CD14-positive monocyte (primary cell): ENCODE measurements at regions not wholly inside any gene's neighbourhood (a gene's known extent, or its start where the extent isn't known, plus 50 kb on each side); places are given as distances from the start of the nearest gene placed in this dataset.

ENCODE experiments used
- DNase-seq, 3 donors: peaks; one replicate each; pipeline ENCODE4 v3.0.0-alpha.2; 2011 to 2022
- H2AFZ ChIP-seq: 2 replicates; pipeline ENCODE4 v1.6.0; 2012; ENCODE audit warnings: mild to moderate bottlenecking, low read depth, low read length, inconsistent platforms; ENCODE audit not compliant: insufficient read depth, poor library complexity, severe bottlenecking
- H3K27ac ChIP-seq, 2 donors: 1 replicate in 1 of 2; 2 replicates in 1 of 2; pipeline ENCODE4 v1.5.1; 2012 to 2013; ENCODE audit warnings: low read length in 2 of 2, control low read depth in 1 of 2, inconsistent platforms in 1 of 2, low read depth in 1 of 2, mild to moderate bottlenecking in 1 of 2
- H3K27me3 ChIP-seq, 2 donors: one replicate each; pipeline versions ENCODE4 v1.6.0 to v1.6.1; 2011 to 2013; ENCODE audit warnings: low read length in 2 of 2; ENCODE audit not compliant: control insufficient read depth in 2 of 2, insufficient read depth in 2 of 2
- H3K36me3 ChIP-seq, 2 donors: replicated peaks in 1 of 2; 1 replicate in 1 of 2; 2 replicates in 1 of 2; pipeline versions ENCODE4 v1.5.1 to v1.6.1; 2012 to 2013; ENCODE audit warnings: low read length in 2 of 2, control low read depth in 1 of 2, inconsistent platforms in 1 of 2, mild to moderate bottlenecking in 1 of 2; ENCODE audit not compliant: insufficient read depth in 2 of 2, control insufficient read depth in 1 of 2
- H3K4me1 ChIP-seq, 2 donors: 1 replicate in 1 of 2; 2 replicates in 1 of 2; pipeline versions ENCODE4 v1.5.1 to v1.6.1; 2012 to 2013; ENCODE audit warnings: low read length in 2 of 2, control low read depth in 1 of 2, inconsistent platforms in 1 of 2, mild to moderate bottlenecking in 1 of 2, moderate library complexity in 1 of 2; ENCODE audit not compliant: insufficient read depth in 2 of 2, control insufficient read depth in 1 of 2
- H3K4me2 ChIP-seq: replicated peaks from 2 replicates; pipeline ENCODE3; 2012; ENCODE audit warnings: low read length, moderate library complexity, mild to moderate bottlenecking; ENCODE audit not compliant: poor library complexity, severe bottlenecking; ENCODE audit errors: extremely low read depth
- H3K4me3 ChIP-seq, 3 experiments: fragments of 200-600 bp in 1 of 3; sonication (generic) in 1 of 3; replicated peaks in 1 of 3; 1 replicate in 2 of 3; 2 replicates in 1 of 3; pipeline ENCODE4 v1.5.1; 2011 to 2013; ENCODE audit warnings: low read length in 3 of 3, mild to moderate bottlenecking in 3 of 3, control low read depth in 2 of 3, low read depth in 2 of 3, inconsistent platforms in 1 of 3, moderate library complexity in 1 of 3
- H3K79me2 ChIP-seq: 2 replicates; pipeline ENCODE4 v1.6.0; 2012; ENCODE audit warnings: mild to moderate bottlenecking, control low read depth, inconsistent platforms, low read length, moderate library complexity; ENCODE audit not compliant: insufficient read depth
- H3K9ac ChIP-seq: 2 replicates; pipeline ENCODE4 v1.6.0; 2017; ENCODE audit warnings: low read length, mild to moderate bottlenecking; ENCODE audit not compliant: insufficient read depth, poor library complexity, severe bottlenecking
- H3K9me3 ChIP-seq, 2 donors: replicated peaks in 1 of 2; 1 replicate in 1 of 2; 2 replicates in 1 of 2; pipeline versions ENCODE4 v1.5.1 to v1.6.1; 2012 to 2013; ENCODE audit warnings: low read length in 2 of 2, control low read depth in 1 of 2; ENCODE audit not compliant: control insufficient read depth in 1 of 2, insufficient read depth in 1 of 2
- H4K20me1 ChIP-seq: 2 replicates; pipeline ENCODE4 v1.6.0; 2012; ENCODE audit warnings: mild to moderate bottlenecking, low read length, control low read depth, moderate library complexity; ENCODE audit not compliant: insufficient read depth
- H3K27ac Mint-ChIP-seq, 7 donors: one replicate each; pipeline ENCODE4 v1.8.0; 2020; ENCODE audit warnings: mild to moderate bottlenecking in 7 of 7, mixed read lengths in 7 of 7, moderate library complexity in 6 of 7, inconsistent platforms in 2 of 7
- H3K27me3 Mint-ChIP-seq, 3 donors: one replicate each; pipeline ENCODE4 v1.8.0; 2021 to 2022; ENCODE audit warnings: low read depth in 3 of 3, mild to moderate bottlenecking in 3 of 3, mixed read lengths in 3 of 3, moderate library complexity in 3 of 3, inconsistent platforms in 1 of 3
- H3K36me3 Mint-ChIP-seq, 2 donors: one replicate each; pipeline ENCODE4 v1.8.0; 2020; ENCODE audit warnings: mixed read lengths in 2 of 2, inconsistent platforms in 1 of 2, mild to moderate bottlenecking in 1 of 2
- H3K4me1 Mint-ChIP-seq: one replicate; pipeline ENCODE4 v1.8.0; 2020; ENCODE audit warnings: mild to moderate bottlenecking, mixed read lengths
- H3K4me3 Mint-ChIP-seq, 2 donors: one replicate each; pipeline ENCODE4 v1.8.0; 2020; ENCODE audit warnings: mild to moderate bottlenecking in 2 of 2, mixed read lengths in 2 of 2, moderate library complexity in 1 of 2
- H3K9me3 Mint-ChIP-seq, 7 donors: one replicate each; pipeline ENCODE4 v1.8.0; 2020 to 2022; ENCODE audit warnings: mixed read lengths in 7 of 7, mild to moderate bottlenecking in 6 of 7, moderate library complexity in 6 of 7, inconsistent platforms in 2 of 7
- WGBS: methylation state at CpG from one replicate; pipeline ENCODE4 v1.1.5; 2013; ENCODE audit warnings: missing lambda C conversion rate; ENCODE audit not compliant: insufficient coverage; 5-methylcytosine and 5-hydroxymethylcytosine counted together
- intact Hi-C, 2 donors: fragments of 100-400 bp; cut with micrococcal nuclease; formaldehyde crosslinking; loops; one replicate each; pipeline versions ENCODE4 v1.15.0 to v1.15.1; 2023
- TF ChIP-seq, protein P1 (sequence below): fragments of 200-600 bp; IDR thresholded peaks from one replicate; pipeline ENCODE4 v1.8.0; 2022; ENCODE audit warnings: antibody characterized with exemption, mild to moderate bottlenecking

DNA sequence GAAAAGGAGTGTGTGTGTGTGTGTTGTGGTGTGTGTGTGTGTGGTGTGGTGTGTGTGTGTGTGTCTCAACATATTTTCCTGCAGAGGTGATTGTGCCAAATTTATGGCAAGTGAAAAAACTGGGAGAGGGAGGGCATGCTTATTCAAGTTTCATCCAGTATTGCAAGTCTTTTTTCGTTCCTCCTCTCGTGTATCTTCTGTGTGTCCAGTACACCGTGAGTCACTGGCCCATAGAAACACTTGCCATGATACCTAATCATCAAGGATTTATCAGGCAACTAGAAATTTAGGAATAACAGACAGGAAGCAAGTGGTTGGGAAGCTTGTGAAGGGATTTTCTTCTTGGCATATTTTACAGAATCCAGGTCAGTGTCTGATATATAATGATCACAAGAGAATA is 820.5 kb downstream of the GATA3 start:
- no peaks in the 10 kb centered on the region for H3K4me1 ChIP-seq
- no peak overlapping the region for H2AFZ ChIP-seq
- H3K9me3 Mint-ChIP-seq = no peaks in the 10 kb centered on the region
- TF ChIP-seq, protein P1, sequence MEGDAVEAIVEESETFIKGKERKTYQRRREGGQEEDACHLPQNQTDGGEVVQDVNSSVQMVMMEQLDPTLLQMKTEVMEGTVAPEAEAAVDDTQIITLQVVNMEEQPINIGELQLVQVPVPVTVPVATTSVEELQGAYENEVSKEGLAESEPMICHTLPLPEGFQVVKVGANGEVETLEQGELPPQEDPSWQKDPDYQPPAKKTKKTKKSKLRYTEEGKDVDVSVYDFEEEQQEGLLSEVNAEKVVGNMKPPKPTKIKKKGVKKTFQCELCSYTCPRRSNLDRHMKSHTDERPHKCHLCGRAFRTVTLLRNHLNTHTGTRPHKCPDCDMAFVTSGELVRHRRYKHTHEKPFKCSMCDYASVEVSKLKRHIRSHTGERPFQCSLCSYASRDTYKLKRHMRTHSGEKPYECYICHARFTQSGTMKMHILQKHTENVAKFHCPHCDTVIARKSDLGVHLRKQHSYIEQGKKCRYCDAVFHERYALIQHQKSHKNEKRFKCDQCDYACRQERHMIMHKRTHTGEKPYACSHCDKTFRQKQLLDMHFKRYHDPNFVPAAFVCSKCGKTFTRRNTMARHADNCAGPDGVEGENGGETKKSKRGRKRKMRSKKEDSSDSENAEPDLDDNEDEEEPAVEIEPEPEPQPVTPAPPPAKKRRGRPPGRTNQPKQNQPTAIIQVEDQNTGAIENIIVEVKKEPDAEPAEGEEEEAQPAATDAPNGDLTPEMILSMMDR = no peak
- no peaks in the 10 kb centered on the region for H3K79me2 ChIP-seq
- no peaks in the 10 kb centered on the region for H3K36me3 ChIP-seq
- peaks cover 0 to 2% (median 0%) of the 10 kb centered on the region in 3 donors for H3K27me3 Mint-ChIP-seq
- H3K27me3 ChIP-seq = no peaks in the 10 kb centered on the region
- no peaks in the 10 kb centered on the region for H4K20me1 ChIP-seq
- no peak overlapping the region for H3K4me3 ChIP-seq
- DNase-seq = no peak
- no peaks in the 10 kb centered on the region for H3K4me1 Mint-ChIP-seq
- WGBS = no CpG with 5 or more reads among the region's 3 CpGs
- no peaks in the 10 kb centered on the region for H3K9me3 ChIP-seq
- intact Hi-C loops = no loop called here
- no peak overlapping the region for H3K27ac ChIP-seq
- no peak overlapping the region for H3K4me2 ChIP-seq
- H3K27ac Mint-ChIP-seq = no peak overlapping the region
- no peaks in the 10 kb centered on the region for H3K36me3 Mint-ChIP-seq
- no peak overlapping the region for H3K9ac ChIP-seq
- no peak overlapping the region for H3K4me3 Mint-ChIP-seq

- no peak overlapping the region for H3K27ac Mint-ChIP-seq
These were observed 821.7 kb downstream of the GATA3 start for GRCh38 chr10:8876171-8876570.

More at GRCh38 chr10:8876171-8876570, 821.7 kb downstream of the GATA3 start:
- H3K36me3 Mint-ChIP-seq = no peaks in the 10 kb centered on the region
- H3K27me3 ChIP-seq = no peaks in the 10 kb centered on the region
- H3K4me2 ChIP-seq = no peak overlapping the region
- peaks cover 0 to 2% (median 2%) of the 10 kb centered on the region in 3 donors for H3K27me3 Mint-ChIP-seq
- DNase-seq = no peak
- no peaks in the 10 kb centered on the region for H3K36me3 ChIP-seq
- H3K4me3 ChIP-seq = no peak overlapping the region
- H3K4me1 Mint-ChIP-seq = no peaks in the 10 kb centered on the region
- no peak overlapping the region for H2AFZ ChIP-seq
- H3K79me2 ChIP-seq = no peaks in the 10 kb centered on the region
- no peaks in the 10 kb centered on the region for H3K4me1 ChIP-seq
- intact Hi-C loops = no loop called here
- H3K4me3 Mint-ChIP-seq = no peak overlapping the region
- no peak overlapping the region for H3K27ac ChIP-seq
- H3K9ac ChIP-seq = no peak overlapping the region
- no peaks in the 10 kb centered on the region for H3K9me3 Mint-ChIP-seq
- H3K9me3 ChIP-seq = no peaks in the 10 kb centered on the region
- H4K20me1 ChIP-seq = no peaks in the 10 kb centered on the region
- no CpG with 5 or more reads among the region's 1 CpG for WGBS
- TF ChIP-seq, protein P1 = no peak
